Loucy (cell line): ENCODE measurements at regions not wholly inside any gene's neighbourhood (a gene's known extent, or its start where the extent isn't known, plus 50 kb on each side); places are given as distances from the start of the nearest gene placed in this dataset.

Experiments used
- H2AFZ ChIP-seq: fragments of 200-600 bp; sonication (generic); 2 replicates; pipeline ENCODE4 v1.6.0; 2016; ENCODE audit warnings: antibody characterized with exemption, mild to moderate bottlenecking, low read length, moderate library complexity
- H3F3A ChIP-seq: fragments of 200-600 bp; 2 replicates; pipeline ENCODE4 v1.6.0; 2016; ENCODE audit warnings: antibody characterized with exemption, low read depth, mild to moderate bottlenecking
- H3K27me3 ChIP-seq: fragments of 200-600 bp; sonication (generic); 2 replicates; pipeline ENCODE4 v1.6.1; 2014; ENCODE audit warnings: low read length, mild to moderate bottlenecking; ENCODE audit not compliant: insufficient read depth, poor library complexity, severe bottlenecking
- H3K36me3 ChIP-seq: fragments of 200-600 bp; sonication (generic); 2 replicates; pipeline ENCODE4 v1.6.1; 2016; ENCODE audit warnings: low read length; ENCODE audit not compliant: insufficient read depth
- H3K4me1 ChIP-seq: fragments of 200-600 bp; sonication (generic); 2 replicates; pipeline ENCODE4 v1.5.1; 2014; ENCODE audit warnings: low read length, mild to moderate bottlenecking; ENCODE audit not compliant: insufficient read depth, poor library complexity, severe bottlenecking
- H3K4me2 ChIP-seq: fragments of 200-600 bp; sonication (generic); 2 replicates; pipeline ENCODE4 v1.6.0; 2014; ENCODE audit warnings: antibody characterized with exemption, low read length, low read depth, mild to moderate bottlenecking; ENCODE audit not compliant: poor library complexity, severe bottlenecking
- H3K4me3 ChIP-seq: fragments of 200-600 bp; sonication (generic); 2 replicates; pipeline ENCODE4 v1.5.1; 2014; ENCODE audit warnings: low read length, mild to moderate bottlenecking, mixed read lengths; ENCODE audit not compliant: poor library complexity, severe bottlenecking
- H3K79me2 ChIP-seq: fragments of 200-600 bp; sonication (generic); 2 replicates; pipeline ENCODE4 v1.6.1; 2014; ENCODE audit warnings: low read length; ENCODE audit not compliant: insufficient read depth
- H3K9ac ChIP-seq: fragments of 200-600 bp; sonication (generic); 2 replicates; pipeline ENCODE4 v1.6.0; 2014; ENCODE audit warnings: mild to moderate bottlenecking, low read depth, low read length, moderate library complexity; ENCODE audit not compliant: poor library complexity, severe bottlenecking
- H3K9me2 ChIP-seq: fragments of 200-600 bp; sonication (generic); replicated peaks from 2 replicates; pipeline ENCODE4 v1.6.1; 2016; ENCODE audit warnings: low read depth, low read length, mixed read lengths
- H3K9me3 ChIP-seq: fragments of 200-600 bp; sonication (generic); 2 replicates; pipeline ENCODE4 v1.6.1; 2014; ENCODE audit warnings: mild to moderate bottlenecking, antibody characterized with exemption, low read length, low read depth; ENCODE audit not compliant: insufficient read depth
- H4K20me1 ChIP-seq: fragments of 200-600 bp; sonication (generic); 2 replicates; pipeline ENCODE4 v1.6.0; 2014; ENCODE audit warnings: antibody characterized with exemption, low read length, mild to moderate bottlenecking; ENCODE audit not compliant: insufficient read depth, poor library complexity, severe bottlenecking
- CTCF ChIP-seq: fragments of 200-600 bp; sonication (generic); conservative IDR thresholded peaks from 2 replicates; pipeline ENCODE4 v1.5.1; 2014; ENCODE audit warnings: mild to moderate bottlenecking, antibody characterized with exemption, low read length
- EZH2phosphoT487 ChIP-seq: fragments of 200-600 bp; IDR thresholded peaks from 2 replicates; pipeline ENCODE4 v1.6.1; 2018; ENCODE audit warnings: antibody characterized with exemption, mild to moderate bottlenecking, moderate library complexity, borderline replicate concordance

- H3K27me3 ChIP-seq = peaks cover 61% of the 10 kb centered on the region
- H3K9ac ChIP-seq = no peak overlapping the region
- H3K4me1 ChIP-seq = no peaks in the 10 kb centered on the region
- no peaks in the 10 kb centered on the region for H4K20me1 ChIP-seq
- H3K79me2 ChIP-seq = no peaks in the 10 kb centered on the region
- H3K4me2 ChIP-seq = no peak overlapping the region
- H3K36me3 ChIP-seq = no peaks in the 10 kb centered on the region
- no peaks in the 10 kb centered on the region for H3K9me3 ChIP-seq
- H2AFZ ChIP-seq = no peak overlapping the region
- H3F3A ChIP-seq = no peaks in the 10 kb centered on the region
- no peak for TF ChIP-seq CTCF
- TF ChIP-seq EZH2phosphoT487 = no peak
- H3K4me3 ChIP-seq = no peak overlapping the region
- H3K9me2 ChIP-seq = no peaks in the 10 kb centered on the region
Measured at GRCh38 chr6:130583268-130583667, 217.5 kb downstream of the TMEM200A start.

GRCh38 chr6:130585587-130585986 lies 219.8 kb downstream of the TMEM200A start:
- Histone ChIP-seq H3K36me3 (no peaks in the 10 kb centered on the region), H3F3A (no peaks in the 10 kb centered on the region), H3K9me2 (no peaks in the 10 kb centered on the region), H3K4me2 (no peak overlapping the region), H3K4me3 (no peak overlapping the region), H3K27me3 (peaks cover 38% of the 10 kb centered on the region), H3K9me3 (no peaks in the 10 kb centered on the region), H2AFZ (no peak overlapping the region), H3K79me2 (no peaks in the 10 kb centered on the region), H4K20me1 (no peaks in the 10 kb centered on the region), H3K9ac (no peak overlapping the region), H3K4me1 (no peaks in the 10 kb centered on the region)
- TF ChIP-seq CTCF (no peak), EZH2phosphoT487 (no peak)

- TF ChIP-seq EZH2phosphoT487 = no peak
- TF ChIP-seq CTCF = no peak
- H2AFZ ChIP-seq = no peak overlapping the region
- H3K9me2 ChIP-seq = no peaks in the 10 kb centered on the region
- H3F3A ChIP-seq = no peaks in the 10 kb centered on the region
- H4K20me1 ChIP-seq = no peaks in the 10 kb centered on the region
- H3K9me3 ChIP-seq = no peaks in the 10 kb centered on the region
- H3K4me1 ChIP-seq = no peaks in the 10 kb centered on the region
- H3K4me2 ChIP-seq = no peak overlapping the region
- no peaks in the 10 kb centered on the region for H3K36me3 ChIP-seq
- H3K4me3 ChIP-seq = no peak overlapping the region
- no peak overlapping the region for H3K9ac ChIP-seq
- H3K79me2 ChIP-seq = no peaks in the 10 kb centered on the region
- peaks cover 25% of the 10 kb centered on the region for H3K27me3 ChIP-seq
Measured at GRCh38 chr6:130587778-130588520, 222.1 kb downstream of the TMEM200A start.
